ENCODE measurements at regions not wholly inside any gene's neighbourhood (a gene's known extent, or its start where the extent isn't known, plus 50 kb on each side); places are given as distances from the start of the nearest gene placed in this dataset.

DNA sequence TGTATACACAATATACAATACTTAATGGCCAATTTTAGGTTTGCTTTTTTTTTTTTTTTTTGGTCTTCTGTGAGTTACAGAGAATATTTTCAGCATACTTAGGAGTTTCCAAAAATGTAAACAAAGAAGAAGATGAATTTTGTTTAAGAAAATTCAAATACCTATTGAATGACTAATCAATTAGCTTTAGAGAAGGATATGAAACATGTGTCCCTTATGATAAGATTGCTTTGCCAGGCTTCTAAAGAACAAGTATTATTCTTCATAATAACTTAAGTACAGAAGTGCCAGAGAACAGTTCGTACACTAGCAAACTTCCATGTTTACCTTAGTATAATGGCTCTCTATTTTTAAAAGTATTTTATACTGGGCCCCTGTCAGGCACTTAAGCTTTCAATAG is 1191.0 kb upstream of the NCAM2 start:
- no peak overlapping the region for H3K4me2 ChIP-seq (ENCODE audit: low read length)
- H3K9me3 ChIP-seq (ENCODE audit: control insufficient read depth, low read length): no peaks in the 10 kb centered on the region
- no peak for TF ChIP-seq CTCF (IDR thresholded peaks at IDR 0.05)
- no peaks in the 10 kb centered on the region for H3K79me2 ChIP-seq
- no peak overlapping the region for H3K4me3 ChIP-seq (ENCODE audit: low read depth, low read length)
- no peak overlapping the region for H3K27ac ChIP-seq
- no peak overlapping the region for H2AFZ ChIP-seq
- no peak overlapping the region for H3K9ac ChIP-seq
- H3K36me3 ChIP-seq (ENCODE audit: control insufficient read depth, insufficient read depth, low read length): no peaks in the 10 kb centered on the region
- no peaks in the 10 kb centered on the region for H3K4me1 ChIP-seq
- H3K27me3 ChIP-seq (ENCODE audit: control insufficient read depth, insufficient read depth, low read length): no peaks in the 10 kb centered on the region

DNA sequence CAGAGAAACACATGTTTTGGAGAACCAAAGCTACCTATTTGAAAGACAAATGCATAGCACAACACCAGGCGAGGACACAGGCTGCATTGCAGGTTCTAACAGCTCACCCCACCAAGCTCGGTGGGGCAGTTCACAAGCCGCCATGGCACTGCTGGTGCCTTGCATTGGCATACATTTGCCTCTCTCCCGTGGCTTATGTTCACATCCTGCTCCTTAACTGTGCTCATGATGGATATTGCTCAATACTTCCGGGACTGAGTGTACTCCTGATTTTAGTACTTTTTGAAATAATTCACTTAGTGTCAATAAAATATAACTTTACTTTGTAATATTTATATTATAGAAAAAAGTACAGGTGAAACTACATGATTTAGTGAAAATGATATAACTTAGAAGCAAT is 1187.4 kb upstream of the NCAM2 start:
- no peak overlapping the region for H3K27ac ChIP-seq
- H3K4me2 ChIP-seq (ENCODE audit: low read length): no peak overlapping the region
- H2AFZ ChIP-seq: no peak overlapping the region
- no peak for TF ChIP-seq CTCF (IDR thresholded peaks at IDR 0.05)
- no peaks in the 10 kb centered on the region for H3K36me3 ChIP-seq (ENCODE audit: control insufficient read depth, insufficient read depth, low read length)
- no peaks in the 10 kb centered on the region for H3K79me2 ChIP-seq
- H3K9me3 ChIP-seq (ENCODE audit: control insufficient read depth, low read length): no peaks in the 10 kb centered on the region
- H3K9ac ChIP-seq: no peak overlapping the region
- no peaks in the 10 kb centered on the region for H3K4me1 ChIP-seq
- H3K4me3 ChIP-seq (ENCODE audit: low read depth, low read length): no peak overlapping the region
- no peaks in the 10 kb centered on the region for H3K27me3 ChIP-seq (ENCODE audit: control insufficient read depth, insufficient read depth, low read length)

DNA sequence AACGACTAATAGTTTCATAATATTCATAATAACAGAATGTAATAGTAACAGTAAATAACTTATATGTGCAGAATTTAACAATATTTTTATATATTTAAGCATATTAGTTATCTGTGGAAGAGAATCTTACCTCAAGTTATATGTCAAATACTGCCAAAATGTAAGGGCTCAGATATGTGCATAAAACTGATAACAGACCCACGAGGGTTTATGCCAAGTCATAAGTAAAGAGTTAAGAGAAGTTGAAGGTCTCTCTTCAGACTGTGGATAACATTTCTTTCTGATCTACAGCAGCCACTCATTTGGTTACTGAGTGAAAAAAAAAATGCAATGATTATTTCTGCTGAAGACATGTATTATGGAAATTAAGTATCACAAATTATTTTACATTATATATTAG is 1167.8 kb upstream of the NCAM2 start:
- Histone ChIP-seq H3K27me3 (ENCODE audit: control insufficient read depth, insufficient read depth, low read length) (no peaks in the 10 kb centered on the region), H3K4me3 (ENCODE audit: low read depth, low read length) (no peak overlapping the region), H3K4me2 (ENCODE audit: low read length) (no peak overlapping the region), H3K36me3 (ENCODE audit: control insufficient read depth, insufficient read depth, low read length) (no peaks in the 10 kb centered on the region), H3K9me3 (ENCODE audit: control insufficient read depth, low read length) (no peaks in the 10 kb centered on the region), H3K27ac (no peak overlapping the region), H3K79me2 (no peaks in the 10 kb centered on the region), H3K4me1 (no peaks in the 10 kb centered on the region), H3K9ac (no peak overlapping the region), H2AFZ (no peak overlapping the region)
- no peak for TF ChIP-seq CTCF (IDR thresholded peaks at IDR 0.05)

- H3K27ac ChIP-seq: no peak overlapping the region
- TF ChIP-seq CTCF (IDR thresholded peaks at IDR 0.05): no peak
These were observed 1165.7 kb upstream of the NCAM2 start for GRCh38 chr21:19832551-19832950.

GRCh38 chr21:19833082-19833481 is 1165.1 kb upstream of the NCAM2 start:
- H3K9ac ChIP-seq: no peak overlapping the region
- H3K79me2 ChIP-seq: no peaks in the 10 kb centered on the region
- no peak for TF ChIP-seq CTCF (IDR thresholded peaks at IDR 0.05)
- H3K4me1 ChIP-seq: no peaks in the 10 kb centered on the region
- H3K4me3 ChIP-seq (ENCODE audit: low read depth, low read length): no peak overlapping the region
- no peak overlapping the region for H3K4me2 ChIP-seq (ENCODE audit: low read length)
- no peak overlapping the region for H2AFZ ChIP-seq
- peaks cover 3% of the 10 kb centered on the region for H3K36me3 ChIP-seq (ENCODE audit: control insufficient read depth, insufficient read depth, low read length)
- no peaks in the 10 kb centered on the region for H3K27me3 ChIP-seq (ENCODE audit: control insufficient read depth, insufficient read depth, low read length)
- H3K27ac ChIP-seq: no peak overlapping the region
- no peaks in the 10 kb centered on the region for H3K9me3 ChIP-seq (ENCODE audit: control insufficient read depth, low read length)

More at GRCh38 chr21:19832551-19832950, 1165.7 kb upstream of the NCAM2 start:
- Histone ChIP-seq H3K4me1 (no peaks in the 10 kb centered on the region), H3K9ac (no peak overlapping the region), H2AFZ (no peak overlapping the region), H3K36me3 (ENCODE audit: control insufficient read depth, insufficient read depth, low read length) (peaks cover 3% of the 10 kb centered on the region), H3K4me3 (ENCODE audit: low read depth, low read length) (no peak overlapping the region), H3K79me2 (no peaks in the 10 kb centered on the region), H3K4me2 (ENCODE audit: low read length) (no peak overlapping the region), H3K27me3 (ENCODE audit: control insufficient read depth, insufficient read depth, low read length) (no peaks in the 10 kb centered on the region), H3K9me3 (ENCODE audit: control insufficient read depth, low read length) (no peaks in the 10 kb centered on the region)
